Ishikawa (cell line): ENCODE measurements at regions not wholly inside any gene's neighbourhood (a gene's known extent, or its start where the extent isn't known, plus 50 kb on each side); places are given as distances from the start of the nearest gene placed in this dataset.

Experiments used
- CEBPB ChIP-seq: IDR thresholded peaks from 2 replicates; pipeline ENCODE4 v1.6.1; 2012
- CREB1 ChIP-seq: IDR thresholded peaks from 2 replicates; pipeline ENCODE4 v1.6.1; 2012; ENCODE audit warnings: low read depth
- EGR1 ChIP-seq: IDR thresholded peaks from 2 replicates; pipeline ENCODE4 v1.6.1; 2012
- EP300 ChIP-seq: IDR thresholded peaks from 2 replicates; pipeline ENCODE4 v1.6.1; 2012; ENCODE audit warnings: borderline replicate concordance
- FOXM1 ChIP-seq: IDR thresholded peaks from 2 replicates; pipeline ENCODE4 v1.6.1; 2012; ENCODE audit warnings: low read depth, borderline replicate concordance
- MAX ChIP-seq: IDR thresholded peaks from 2 replicates; pipeline ENCODE4 v1.6.1; 2012
- NFIC ChIP-seq: IDR thresholded peaks from 2 replicates; pipeline ENCODE4 v1.6.1; 2012
- RAD21 ChIP-seq: IDR thresholded peaks from 2 replicates; pipeline ENCODE4 v1.6.1; 2012; ENCODE audit warnings: low read depth
- REST ChIP-seq: IDR thresholded peaks from 2 replicates; pipeline ENCODE4 v1.6.1; 2012; ENCODE audit warnings: low read depth, mild to moderate bottlenecking
- TAF1 ChIP-seq: IDR thresholded peaks from 2 replicates; pipeline ENCODE4 v1.6.1; 2012; ENCODE audit warnings: low read depth, mild to moderate bottlenecking
- TCF12 ChIP-seq: IDR thresholded peaks from 2 replicates; pipeline ENCODE4 v1.6.1; 2012; ENCODE audit warnings: low read depth
- TEAD4 ChIP-seq: IDR thresholded peaks from 2 replicates; pipeline ENCODE4 v1.6.1; 2012
- USF1 ChIP-seq: IDR thresholded peaks from 2 replicates; pipeline ENCODE4 v1.6.1; 2012
- YY1 ChIP-seq: IDR thresholded peaks from 2 replicates; pipeline ENCODE4 v1.6.1; 2012; ENCODE audit warnings: low read depth
- ZBTB7A ChIP-seq: IDR thresholded peaks from 2 replicates; pipeline ENCODE4 v1.6.1; 2012; ENCODE audit warnings: low read depth

- TF ChIP-seq EGR1 (no peak), CEBPB (no peak), TEAD4 (no peak), RAD21 (no peak), FOXM1 (no peak), EP300 (no peak), TAF1 (no peak), CREB1 (no peak), YY1 (no peak), ZBTB7A (no peak), REST (no peak), MAX (no peak), TCF12 (no peak), NFIC (no peak), USF1 (no peak)
These were observed 577.5 kb downstream of the USP25 start for GRCh38 chr21:16307256-16307655.

- TF ChIP-seq RAD21: no peak
- TF ChIP-seq REST: no peak
- no peak for TF ChIP-seq EP300
- no peak for TF ChIP-seq EGR1
- TF ChIP-seq TEAD4: no peak
- TF ChIP-seq MAX: no peak
- no peak for TF ChIP-seq TCF12
- TF ChIP-seq USF1: no peak
- TF ChIP-seq TAF1: no peak
- TF ChIP-seq YY1: no peak
- no peak for TF ChIP-seq ZBTB7A
- TF ChIP-seq CREB1: no peak
- TF ChIP-seq CEBPB: no peak
- TF ChIP-seq NFIC: no peak
- no peak; the same call in 1 of the 2 replicates for TF ChIP-seq FOXM1
These were observed 578.5 kb downstream of the USP25 start for GRCh38 chr21:16308269-16308668.

GRCh38 chr21:16309250-16309971 lies 579.6 kb downstream of the USP25 start:
- no peak for TF ChIP-seq TCF12
- no peak for TF ChIP-seq CEBPB
- TF ChIP-seq NFIC: no peak
- peak; percentile 40; the same call in 1 of the 2 replicates for TF ChIP-seq USF1
- no peak for TF ChIP-seq REST

- TF ChIP-seq YY1 (no peak), MAX (no peak), EP300 (no peak), TEAD4 (no peak), TAF1 (no peak), FOXM1 (no peak), RAD21 (no peak), EGR1 (no peak), NFIC (no peak)
These were observed 580.4 kb downstream of the USP25 start for GRCh38 chr21:16310176-16310575.
